Inflammatory macrophage treated with lipopolysaccharide for 4 hours (primary cell): ENCODE measurements at regions not wholly inside any gene's neighbourhood (a gene's known extent, or its start where the extent isn't known, plus 50 kb on each side); places are given as distances from the start of the nearest gene placed in this dataset.
"Not testable (repeated sequence)": the region's sequence is repeated elsewhere in the genome, so short reads cannot be mapped to it uniquely, and the experiment has no call there.

ENCODE experiments used
- DNase-seq: peaks from one replicate; pipeline ENCODE4 v3.0.0-alpha.2; 2020

GRCh38 chr10:114732931-114733330, 74.9 kb upstream of the ABLIM1 start:
- DNase-seq: no peak

DNA sequence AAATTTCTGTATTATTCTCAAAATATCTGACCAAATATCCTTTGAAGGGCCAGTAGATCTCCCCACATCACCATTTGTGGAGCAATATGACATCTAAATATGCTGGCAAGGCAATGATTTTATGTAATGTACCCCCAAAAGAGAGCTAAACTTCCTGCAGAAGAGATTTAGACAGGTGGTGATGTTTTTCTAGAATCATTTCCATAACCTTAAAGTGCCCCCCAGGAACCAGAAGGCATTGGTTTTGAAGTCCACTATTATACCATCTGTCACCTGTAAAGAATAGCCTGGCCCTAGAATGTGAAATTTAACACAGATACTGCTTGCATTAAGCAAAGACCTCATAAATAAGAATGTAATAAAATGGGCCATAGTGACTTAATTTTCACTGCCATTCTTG, 77.9 kb upstream of the ABLIM1 start:
- DNase-seq: no peak

GRCh38 chr10:114743521-114744231, 77.9 kb upstream of the FHIP2A start:
- peak; percentile 74 for DNase-seq

GRCh38 chr10:114746531-114746930, 75.0 kb upstream of the FHIP2A start:
- no peak for DNase-seq

DNA sequence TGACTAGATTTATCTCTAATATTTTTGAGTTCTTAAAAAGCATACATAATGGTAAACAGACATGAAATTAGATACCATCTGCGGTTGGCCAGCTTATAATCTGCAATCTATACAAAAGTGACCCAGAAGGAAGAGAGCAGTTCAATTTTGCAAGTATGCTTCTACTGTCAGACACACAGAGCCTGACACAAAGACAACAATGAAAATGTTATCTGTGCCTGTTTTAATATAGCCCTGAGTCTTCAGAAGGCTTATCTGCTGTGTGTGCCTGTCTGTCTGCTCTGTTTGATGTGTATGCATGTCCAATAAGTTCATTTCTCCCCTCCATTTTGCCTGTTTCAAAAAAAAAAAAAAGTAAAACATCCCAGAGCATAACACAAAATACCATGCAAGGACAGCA, 73.3 kb upstream of the FHIP2A start:
- DNase-seq: no peak

DNA sequence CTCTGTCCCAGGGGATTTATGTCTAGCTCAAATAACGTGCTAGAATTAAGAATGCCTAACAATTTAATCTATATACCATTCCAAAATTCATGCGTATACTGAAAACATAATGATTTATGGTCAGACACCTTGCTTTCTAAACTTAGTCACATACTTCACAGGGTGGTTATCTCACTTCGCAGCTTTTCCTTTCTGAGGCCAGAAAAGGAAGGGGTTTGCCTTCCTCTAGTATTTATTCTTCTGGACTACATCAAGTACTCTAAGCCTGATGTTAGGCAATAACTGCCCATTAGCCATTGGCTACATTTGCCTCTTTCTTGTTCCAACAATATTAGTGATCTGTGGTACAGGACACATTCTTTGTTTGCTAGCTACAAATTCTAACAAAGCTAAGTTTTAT, 72.6 kb upstream of the FHIP2A start:
- DNase-seq: no peak

DNA sequence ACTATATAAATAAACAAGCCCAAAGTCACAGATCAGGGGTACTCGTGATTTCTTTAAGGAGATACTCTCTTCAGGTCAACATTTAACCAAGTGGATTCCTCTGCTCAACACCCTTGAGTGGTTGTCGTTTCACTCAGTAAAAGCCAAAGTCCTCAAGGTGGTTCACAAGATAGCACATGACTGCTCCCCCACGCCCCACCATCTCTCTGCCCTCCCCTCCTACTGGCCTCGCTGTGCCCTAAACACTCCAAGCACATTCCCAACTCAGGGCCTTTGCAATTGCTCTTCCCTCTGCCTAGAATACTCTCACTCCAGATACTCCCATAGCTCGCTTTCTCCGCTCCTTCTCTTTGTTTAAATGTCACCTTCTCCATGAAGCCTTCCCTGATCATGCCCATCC, 72.1 kb upstream of the FHIP2A start:
- no peak for DNase-seq

- peak; percentile 5 for DNase-seq
Measured at GRCh38 chr10:114751856-114752255, 69.7 kb upstream of the FHIP2A start.

- DNase-seq: not testable (repeated sequence)
Measured at GRCh38 chr10:114752570-114752969, 69.0 kb upstream of the FHIP2A start.

DNA sequence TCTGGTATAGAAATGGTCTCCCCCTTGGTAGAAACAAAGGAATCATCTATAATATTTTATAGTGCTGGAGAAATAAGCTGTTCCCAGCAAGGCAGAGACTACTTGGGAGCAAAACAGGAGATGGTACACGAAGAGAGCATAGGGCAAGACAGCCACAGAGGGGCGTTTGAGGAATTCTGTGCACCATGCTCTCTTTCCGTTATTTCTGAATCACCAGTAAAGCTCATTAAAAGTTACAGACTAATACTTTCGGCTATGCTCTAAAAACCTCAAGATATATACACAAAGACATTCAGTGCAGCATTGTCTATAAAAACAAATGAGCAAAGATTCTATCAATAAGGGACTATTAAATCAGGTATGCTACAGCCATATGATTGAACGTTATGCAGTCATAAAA, 68.5 kb upstream of the FHIP2A start:
- no peak for DNase-seq

DNA sequence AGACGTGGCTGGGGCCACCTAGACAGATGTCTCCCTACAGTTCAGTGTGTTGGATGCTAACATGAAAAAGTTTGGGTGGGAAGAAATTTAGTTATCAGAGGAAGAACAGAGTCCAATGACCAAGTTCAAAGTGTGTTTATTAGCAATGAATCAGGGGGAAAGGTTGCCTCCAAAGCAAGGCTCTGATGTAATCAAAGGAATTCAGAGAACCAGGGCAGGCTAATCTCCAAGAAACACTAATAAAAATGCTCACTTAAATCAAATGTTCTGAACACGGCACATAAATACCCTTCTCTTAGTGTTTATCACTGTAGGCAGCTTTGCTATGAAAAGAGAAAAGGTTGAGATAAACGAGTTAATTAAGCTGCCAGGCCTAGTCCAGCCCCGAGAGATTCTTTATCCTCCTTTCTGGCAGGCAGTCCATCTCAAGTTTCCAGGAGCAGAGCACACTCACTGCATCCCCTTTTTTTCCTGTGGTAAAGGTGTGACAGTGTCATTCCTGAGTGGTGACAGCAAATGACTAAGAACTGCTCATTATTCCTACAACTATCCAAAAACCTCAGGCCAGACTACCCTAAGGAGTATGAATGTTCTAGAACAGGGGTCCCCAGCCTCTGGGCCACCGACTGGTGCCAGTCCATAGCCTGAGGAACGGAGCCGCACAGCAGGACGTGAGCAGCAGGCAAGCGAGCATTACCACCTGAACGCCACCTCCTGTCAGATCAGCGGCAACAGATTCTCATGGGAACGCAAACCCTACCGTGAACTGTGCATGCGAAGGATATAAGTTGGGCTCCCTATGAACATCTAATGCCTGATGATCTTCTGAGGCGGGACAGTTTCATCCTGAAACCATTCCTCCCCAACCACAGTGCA, 66.9 kb upstream of the FHIP2A start:
- no peak for DNase-seq

DNA sequence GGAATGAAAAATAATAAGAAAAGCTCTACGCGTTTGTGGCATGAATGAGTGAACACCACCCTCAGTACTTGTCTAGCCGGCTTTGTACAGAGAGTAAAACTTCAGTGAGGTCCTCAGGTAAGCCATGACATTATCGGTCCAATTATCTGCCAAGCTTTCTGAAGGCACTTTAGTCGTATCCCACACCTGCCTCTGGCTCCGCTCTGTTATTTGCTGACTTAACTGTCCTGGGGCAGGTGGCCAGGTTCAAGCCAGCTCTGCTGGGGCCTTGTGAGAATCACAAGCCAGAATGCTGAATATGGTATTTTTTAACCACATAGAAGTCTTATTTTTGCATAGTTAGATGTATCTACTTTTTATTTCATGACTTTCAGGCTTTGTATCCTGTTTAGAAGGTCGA, 66.0 kb upstream of the FHIP2A start:
- DNase-seq: no peak

DNA sequence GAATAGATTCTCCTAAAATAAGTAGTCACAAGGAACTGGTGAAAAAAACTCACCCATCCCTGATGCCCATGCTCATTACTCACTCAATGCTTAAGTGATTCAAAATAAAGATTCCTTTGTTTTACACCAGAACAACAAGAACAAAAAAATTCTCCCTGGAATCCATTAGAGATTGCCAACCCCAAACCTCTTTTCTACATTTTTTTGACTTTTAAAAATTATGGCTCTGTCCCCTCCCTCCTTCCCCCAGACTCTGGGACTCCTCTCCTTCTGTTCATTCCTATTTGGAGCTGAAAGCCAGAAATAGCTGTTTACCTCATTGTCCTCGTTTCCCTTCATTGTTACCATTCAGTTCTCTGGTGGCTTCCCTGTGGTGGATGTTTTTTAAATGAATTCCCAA, 63.2 kb upstream of the FHIP2A start:
- no peak for DNase-seq

DNA sequence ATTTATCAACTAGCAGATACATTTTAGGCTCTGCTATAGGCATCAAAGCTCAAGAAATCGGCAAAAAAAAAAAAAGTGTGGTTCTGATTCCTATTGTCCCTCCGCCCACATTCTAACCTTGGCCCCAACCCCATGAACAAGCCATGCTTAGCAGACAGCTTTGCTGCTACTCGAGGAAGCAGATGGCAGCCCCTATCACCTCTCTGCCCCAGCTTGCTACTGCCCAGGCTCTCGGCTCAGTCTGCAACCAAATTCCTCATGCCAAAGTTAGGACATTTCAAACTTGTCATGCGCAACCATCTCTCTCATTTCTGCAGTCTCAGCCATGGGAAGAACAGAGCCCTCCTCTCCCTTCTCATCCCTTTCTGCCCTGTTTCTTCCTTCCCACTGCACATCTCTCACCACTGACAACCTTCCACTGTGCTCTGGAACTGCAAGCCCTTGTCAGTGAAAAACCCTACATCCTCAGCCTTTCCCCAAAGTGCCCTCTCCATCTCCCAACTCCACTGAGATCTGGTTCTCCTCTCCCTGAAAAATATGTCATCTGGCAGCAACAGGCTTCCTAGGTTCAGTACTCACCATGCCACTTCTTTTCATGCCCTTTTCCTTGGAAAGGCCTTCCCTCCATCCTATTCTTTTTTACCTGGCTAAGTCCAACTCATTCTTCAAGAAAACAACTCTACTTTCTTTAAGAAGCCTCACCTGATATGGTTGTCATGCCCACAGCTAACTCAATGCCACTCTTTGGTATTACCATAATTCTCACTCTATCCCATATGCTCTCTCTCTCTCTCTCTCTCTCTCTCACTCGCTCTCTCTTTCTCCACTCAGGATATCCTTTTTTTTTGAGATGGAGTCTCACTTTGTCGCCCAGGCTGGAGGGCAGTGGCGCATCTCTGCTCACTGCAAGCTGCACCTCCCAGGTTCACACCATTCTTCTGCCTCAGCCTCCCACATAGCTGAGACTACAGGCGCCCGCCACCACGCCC, 60.1 kb upstream of the FHIP2A start:
- DNase-seq: no peak

DNA sequence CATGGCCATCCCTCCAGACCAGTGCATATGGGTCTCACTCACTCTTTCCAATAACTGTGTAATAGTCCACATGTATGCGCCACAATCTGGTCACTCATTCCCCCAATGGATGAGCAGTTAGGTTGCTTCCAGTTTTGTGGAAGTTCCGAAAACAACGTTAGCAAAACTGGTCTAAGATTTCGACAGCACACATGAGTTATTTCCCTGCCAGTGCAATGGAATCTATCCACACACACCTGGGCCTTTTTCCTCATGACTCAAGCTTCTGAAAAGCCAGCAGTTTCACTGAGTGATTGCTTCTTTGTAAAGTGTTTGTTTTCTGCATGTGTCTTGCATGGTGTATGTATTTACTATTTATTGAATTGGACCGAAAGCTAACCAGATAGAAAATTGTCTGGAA, 58.8 kb upstream of the FHIP2A start:
- DNase-seq: no peak

GRCh38 chr10:114764656-114765055, 56.9 kb upstream of the FHIP2A start:
- no peak for DNase-seq

DNA sequence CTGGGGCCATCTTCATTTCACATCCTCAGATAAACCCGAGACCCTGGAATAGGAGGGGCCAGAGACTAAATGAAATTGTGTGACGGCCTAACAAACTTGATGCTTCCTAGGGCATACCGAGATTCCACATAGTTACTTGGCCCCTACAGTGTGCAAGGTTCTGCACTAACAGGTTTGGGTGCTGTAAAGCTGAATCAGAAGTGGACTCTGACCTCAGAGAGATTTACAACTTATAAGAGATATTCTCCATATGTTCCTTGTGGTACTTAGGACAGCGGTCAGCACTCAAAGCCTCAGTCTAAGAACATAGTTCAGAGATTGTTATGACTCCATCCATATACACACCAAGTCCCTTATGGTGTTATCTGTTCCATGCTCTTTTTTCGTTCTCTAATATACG, 55.1 kb upstream of the FHIP2A start:
- no peak for DNase-seq

DNA sequence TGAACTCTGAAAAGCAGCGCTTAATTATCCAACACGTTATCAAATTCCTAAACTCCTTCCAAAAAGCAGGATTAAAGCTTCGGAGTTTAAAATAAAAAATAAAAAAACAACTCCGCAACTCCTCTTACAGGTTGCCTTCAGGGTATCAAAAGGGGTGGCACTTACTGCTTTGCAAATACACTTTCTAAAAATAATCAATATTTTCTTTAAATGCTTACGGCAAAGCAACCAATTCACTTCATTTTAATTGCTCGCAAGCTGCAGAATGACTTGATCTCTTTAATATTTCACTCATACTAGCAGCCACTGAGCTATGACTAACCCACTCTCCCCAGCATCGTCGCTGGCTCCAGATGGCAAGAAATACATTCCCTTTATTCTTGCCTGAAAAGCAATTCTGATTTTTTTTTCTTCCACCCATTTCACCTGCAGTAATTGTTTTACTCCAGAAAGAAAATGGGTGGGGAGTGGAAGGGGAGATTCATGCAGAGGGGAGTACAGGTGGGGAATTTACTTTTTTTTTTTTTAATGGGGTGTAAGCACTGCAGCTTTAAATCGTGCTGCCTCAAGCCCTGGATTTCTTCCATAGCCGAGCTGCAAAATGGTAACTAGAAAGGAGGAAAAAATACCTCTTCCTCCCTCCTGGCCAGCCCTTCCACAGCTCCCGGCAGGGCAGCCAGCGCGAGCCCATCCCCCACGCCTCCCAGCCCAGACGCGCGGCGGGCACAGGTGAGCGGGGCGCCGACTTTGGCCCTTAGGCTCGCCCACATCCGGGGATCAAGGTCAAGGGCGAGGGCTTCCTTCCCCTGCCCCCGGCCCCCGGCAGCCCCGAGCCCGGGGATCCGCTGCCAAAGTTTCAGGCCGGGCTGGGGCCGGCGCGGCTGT, 54.2 kb upstream of the FHIP2A start:
- DNase-seq: no peak

DNA sequence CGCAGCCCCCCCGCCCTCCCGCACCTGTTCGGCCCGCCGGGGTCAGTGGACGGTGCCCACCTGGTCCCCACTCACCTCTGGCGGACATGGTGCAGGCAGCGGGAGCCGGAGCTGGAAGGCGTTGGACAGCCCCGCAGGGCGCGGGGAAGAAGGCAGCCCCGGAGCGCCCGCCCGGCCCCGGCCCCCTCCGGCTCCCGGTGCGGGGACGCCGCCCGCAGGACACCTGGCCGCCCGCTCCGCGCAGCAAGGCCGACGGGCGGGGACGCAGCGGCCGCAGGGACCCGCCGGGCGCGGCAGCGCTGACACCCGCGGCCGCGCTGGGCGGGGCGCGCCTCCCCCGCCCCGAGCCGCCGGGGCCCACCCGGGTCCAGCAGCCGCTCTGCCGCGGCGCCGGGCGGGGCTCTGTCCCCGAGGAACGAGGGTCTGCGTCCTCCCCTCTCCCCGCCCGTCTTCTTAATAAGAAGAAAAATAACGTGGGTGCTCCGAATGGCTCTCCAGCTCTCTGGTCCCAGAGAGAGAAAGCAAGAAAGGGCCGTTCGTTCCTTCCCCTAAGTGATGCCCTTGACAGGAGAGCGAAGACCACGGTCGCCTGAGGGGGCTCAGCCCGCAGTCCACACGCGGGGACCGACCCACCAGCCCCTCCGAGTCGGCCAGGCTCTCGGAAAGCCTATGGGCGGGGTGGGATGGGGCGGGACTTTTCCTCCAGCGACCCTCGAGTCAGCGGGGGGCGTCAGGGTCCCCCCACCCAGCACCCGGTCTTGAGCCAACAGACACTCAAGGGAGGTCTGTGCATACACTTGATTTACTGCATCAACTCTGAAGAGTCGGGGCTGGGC, 53.4 kb upstream of the FHIP2A start:
- no peak for DNase-seq

DNA sequence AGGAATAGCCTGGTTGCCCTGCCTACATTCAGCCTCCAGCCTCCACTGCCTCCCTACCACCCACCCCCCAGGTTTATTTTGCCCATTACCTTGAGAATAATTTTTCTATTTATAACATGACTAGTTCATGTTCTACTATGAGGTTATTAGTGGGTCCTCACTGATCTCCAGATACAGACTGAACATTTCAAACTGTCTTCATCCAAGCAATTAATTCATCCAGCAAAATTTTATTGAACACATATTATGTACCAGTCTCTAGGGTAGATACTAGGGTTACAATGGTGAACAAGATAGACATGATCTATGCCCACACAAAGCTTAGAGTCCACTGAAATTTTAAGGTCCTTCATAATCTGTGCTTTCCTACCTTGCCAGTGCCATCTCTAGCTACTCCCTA, 51.6 kb upstream of the FHIP2A start:
- no peak for DNase-seq

- no peak for DNase-seq
Measured at GRCh38 chr10:114771157-114771556, 50.4 kb upstream of the FHIP2A start.
